Tibial nerve (tissue), 3 donors: ENCODE measurements at regions not wholly inside any gene's neighbourhood (a gene's known extent, or its start where the extent isn't known, plus 50 kb on each side); places are given as distances from the start of the nearest gene placed in this dataset.

Source experiments
- POLR2A ChIP-seq, 2 donors: fragments of 450-650 bp; IDR thresholded peaks; one replicate each; pipeline ENCODE4 v1.6.1; 2017; ENCODE audit warnings: antibody characterized with exemption in 2 of 2, mild to moderate bottlenecking in 2 of 2, moderate library complexity in 2 of 2
- TF ChIP-seq, protein P1 (sequence below), 5 experiments: fragments of 200-600 bp in 3 of 5; fragments of 450-650 bp in 2 of 5; sonication (generic) in 3 of 5; IDR thresholded peaks; one replicate each; pipeline ENCODE4 v1.5.1; 2016 to 2019; ENCODE audit warnings: antibody characterized with exemption in 5 of 5, mild to moderate bottlenecking in 3 of 5, moderate library complexity in 2 of 5

- TF ChIP-seq, protein P1, sequence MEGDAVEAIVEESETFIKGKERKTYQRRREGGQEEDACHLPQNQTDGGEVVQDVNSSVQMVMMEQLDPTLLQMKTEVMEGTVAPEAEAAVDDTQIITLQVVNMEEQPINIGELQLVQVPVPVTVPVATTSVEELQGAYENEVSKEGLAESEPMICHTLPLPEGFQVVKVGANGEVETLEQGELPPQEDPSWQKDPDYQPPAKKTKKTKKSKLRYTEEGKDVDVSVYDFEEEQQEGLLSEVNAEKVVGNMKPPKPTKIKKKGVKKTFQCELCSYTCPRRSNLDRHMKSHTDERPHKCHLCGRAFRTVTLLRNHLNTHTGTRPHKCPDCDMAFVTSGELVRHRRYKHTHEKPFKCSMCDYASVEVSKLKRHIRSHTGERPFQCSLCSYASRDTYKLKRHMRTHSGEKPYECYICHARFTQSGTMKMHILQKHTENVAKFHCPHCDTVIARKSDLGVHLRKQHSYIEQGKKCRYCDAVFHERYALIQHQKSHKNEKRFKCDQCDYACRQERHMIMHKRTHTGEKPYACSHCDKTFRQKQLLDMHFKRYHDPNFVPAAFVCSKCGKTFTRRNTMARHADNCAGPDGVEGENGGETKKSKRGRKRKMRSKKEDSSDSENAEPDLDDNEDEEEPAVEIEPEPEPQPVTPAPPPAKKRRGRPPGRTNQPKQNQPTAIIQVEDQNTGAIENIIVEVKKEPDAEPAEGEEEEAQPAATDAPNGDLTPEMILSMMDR (IDR thresholded peaks at IDR 0.05), result no peak
- TF ChIP-seq POLR2A (IDR thresholded peaks at IDR 0.05), result no peak
These were observed 565.2 kb upstream of the ADAMTS5 start for GRCh38 chr21:27532076-27532475.
